H9 (cell line): ENCODE measurements at regions not wholly inside any gene's neighbourhood (a gene's known extent, or its start where the extent isn't known, plus 50 kb on each side); places are given as distances from the start of the nearest gene placed in this dataset.

Experiments
- DNase-seq: peaks from one replicate; pipeline ENCODE4 v3.0.0-alpha.2; 2017
- H2AFZ ChIP-seq: one replicate; pipeline ENCODE4 v1.6.1; 2013; ENCODE audit warnings: mild to moderate bottlenecking, low read length, control low read depth, moderate library complexity
- H2AK5ac ChIP-seq: 2 replicates; pipeline ENCODE4 v1.6.1; 2013; ENCODE audit warnings: low read length, control low read depth, mixed read lengths; ENCODE audit not compliant: insufficient read length
- H2BK120ac ChIP-seq: one replicate; pipeline ENCODE4 v1.6.1; 2013; ENCODE audit warnings: low read depth, mild to moderate bottlenecking, low read length, control low read depth, inconsistent platforms; ENCODE audit not compliant: poor library complexity, severe bottlenecking
- H2BK12ac ChIP-seq: 2 replicates; pipeline ENCODE4 v1.6.1; 2013; ENCODE audit warnings: low read length, control low read depth, mixed read lengths, low read depth; ENCODE audit not compliant: insufficient read length
- H2BK15ac ChIP-seq: 2 replicates; pipeline ENCODE4 v1.6.1; 2013; ENCODE audit warnings: low read depth, low read length, control low read depth
- H2BK20ac ChIP-seq: one replicate; pipeline ENCODE4 v1.6.1; 2013; ENCODE audit warnings: low read depth, mild to moderate bottlenecking, low read length, control low read depth, inconsistent platforms; ENCODE audit not compliant: poor library complexity, severe bottlenecking
- H2BK5ac ChIP-seq: 2 replicates; pipeline ENCODE4 v1.6.1; 2013; ENCODE audit warnings: low read length, control low read depth, mixed read lengths; ENCODE audit not compliant: insufficient read length
- H3K14ac ChIP-seq: 2 replicates; pipeline ENCODE4 v1.6.1; 2013; ENCODE audit warnings: low read length, control low read depth; ENCODE audit not compliant: insufficient read depth
- H3K18ac ChIP-seq: 2 replicates; pipeline ENCODE4 v1.6.1; 2013; ENCODE audit warnings: low read depth, mild to moderate bottlenecking, mixed read lengths, low read length, control low read depth; ENCODE audit not compliant: insufficient read length
- H3K23ac ChIP-seq: 2 replicates; pipeline ENCODE4 v1.6.1; 2013; ENCODE audit warnings: low read length, control low read depth, mixed read lengths, low read depth; ENCODE audit not compliant: insufficient read length
- H3K23me2 ChIP-seq: 2 replicates; pipeline ENCODE4 v1.6.1; 2013; ENCODE audit warnings: low read depth, mild to moderate bottlenecking, mixed read lengths, low read length, control low read depth; ENCODE audit not compliant: insufficient read length, poor library complexity, severe bottlenecking
- H3K27ac ChIP-seq: 2 replicates; pipeline ENCODE4 v1.5.1; 2013; ENCODE audit warnings: low read length, control low read depth, mixed read lengths, low read depth; ENCODE audit not compliant: insufficient read length
- H3K27me3 ChIP-seq: 2 replicates; pipeline ENCODE4 v1.6.1; 2013; ENCODE audit warnings: low read length, control low read depth, inconsistent platforms; ENCODE audit not compliant: insufficient read depth
- H3K4ac ChIP-seq: 2 replicates; pipeline ENCODE4 v1.6.1; 2013; ENCODE audit warnings: low read depth, mild to moderate bottlenecking, control low read depth, inconsistent platforms, low read length, moderate library complexity
- H3K4me1 ChIP-seq: 2 replicates; pipeline ENCODE4 v1.6.1; 2013; ENCODE audit warnings: low read length, control low read depth, inconsistent platforms; ENCODE audit not compliant: insufficient read depth
- H3K4me2 ChIP-seq: 2 replicates; pipeline ENCODE4 v1.6.1; 2013; ENCODE audit warnings: low read length, control low read depth, mixed read lengths; ENCODE audit not compliant: insufficient read length, insufficient read depth
- H3K56ac ChIP-seq: 2 replicates; pipeline ENCODE4 v1.6.1; 2013; ENCODE audit warnings: low read depth, mild to moderate bottlenecking, mixed read lengths, low read length, control low read depth; ENCODE audit not compliant: insufficient read length
- H3K79me1 ChIP-seq: 2 replicates; pipeline ENCODE4 v1.6.1; 2013; ENCODE audit warnings: low read depth, mild to moderate bottlenecking, moderate library complexity, low read length, control low read depth, inconsistent platforms; ENCODE audit not compliant: insufficient read depth, poor library complexity, severe bottlenecking
- H3K79me2 ChIP-seq: 2 replicates; pipeline ENCODE4 v1.6.1; 2013; ENCODE audit warnings: low read length, control low read depth, inconsistent platforms; ENCODE audit not compliant: insufficient read depth
- H3K9ac ChIP-seq: 2 replicates; pipeline ENCODE4 v1.6.1; 2013; ENCODE audit warnings: low read length, control low read depth, mixed read lengths; ENCODE audit not compliant: insufficient read length; ENCODE audit errors: extremely low read depth
- H3K9me3 ChIP-seq: one replicate; pipeline ENCODE4 v1.6.1; 2013; ENCODE audit warnings: low read depth, low read length, inconsistent platforms; ENCODE audit not compliant: control insufficient read depth
- H3T11ph ChIP-seq: one replicate; pipeline ENCODE4 v1.6.1; 2013; ENCODE audit warnings: mild to moderate bottlenecking, low read length, control low read depth, inconsistent platforms
- H4K20me1 ChIP-seq: one replicate; pipeline ENCODE4 v1.6.1; 2013; ENCODE audit not compliant: control insufficient read depth, insufficient read length, insufficient read depth
- H4K5ac ChIP-seq: 2 replicates; pipeline ENCODE4 v1.6.1; 2013; ENCODE audit warnings: low read depth, mild to moderate bottlenecking, mixed read lengths, low read length, control low read depth; ENCODE audit not compliant: insufficient read length
- H4K8ac ChIP-seq: replicated peaks from 2 replicates; pipeline ENCODE4 v1.6.1; 2013; ENCODE audit warnings: low read length, control low read depth, mixed read lengths, low read depth; ENCODE audit not compliant: insufficient read length
- H4K91ac ChIP-seq: 2 replicates; pipeline ENCODE4 v1.6.1; 2013; ENCODE audit warnings: low read depth, mild to moderate bottlenecking, moderate library complexity, mixed read lengths, low read length, control low read depth; ENCODE audit not compliant: insufficient read length
- H3K27ac Mint-ChIP-seq, 3 experiments: 2 replicates in 2 of 3; 3 replicates in 1 of 3; pipeline ENCODE4 v1.8.0; 2020 to 2021; ENCODE audit warnings: mixed read lengths in 3 of 3, mild to moderate bottlenecking in 1 of 3, moderate library complexity in 1 of 3
- H3K27me3 Mint-ChIP-seq: 2 replicates; pipeline ENCODE4 v1.8.0; 2021; ENCODE audit warnings: low read depth, mild to moderate bottlenecking, moderate library complexity, mixed read lengths
- H3K36me3 Mint-ChIP-seq, 3 experiments: 2 replicates in 2 of 3; 3 replicates in 1 of 3; pipeline ENCODE4 v1.8.0; 2020 to 2021; ENCODE audit warnings: low read depth in 3 of 3, mixed read lengths in 3 of 3; ENCODE audit not compliant: insufficient read depth in 1 of 3
- H3K4me1 Mint-ChIP-seq, 2 experiments: 2 replicates each; pipeline ENCODE4 v1.8.0; 2020; ENCODE audit warnings: mixed read lengths in 2 of 2
- H3K4me3 Mint-ChIP-seq, 2 experiments: 2 replicates in 1 of 2; 3 replicates in 1 of 2; pipeline ENCODE4 v1.8.0; 2020 to 2021; ENCODE audit warnings: mild to moderate bottlenecking in 2 of 2, mixed read lengths in 2 of 2, moderate library complexity in 1 of 2
- H3K9me3 Mint-ChIP-seq, 2 experiments: 2 replicates in 1 of 2; 3 replicates in 1 of 2; pipeline ENCODE4 v1.8.0; 2020; ENCODE audit warnings: mild to moderate bottlenecking in 2 of 2, mixed read lengths in 2 of 2, moderate library complexity in 1 of 2
- WGBS: extraction: QIAGEN DNeasy Blood & Tissue Kit; methylation state at CpG from one replicate; pipeline ENCODE4 v1.1.7; 2013; ENCODE audit warnings: missing lambda C conversion rate, low lambda C conversion rate, mixed read lengths; ENCODE audit not compliant: insufficient read length; ENCODE audit errors: extremely low coverage; 5-methylcytosine and 5-hydroxymethylcytosine counted together
- TF ChIP-seq, protein P1 (sequence below): fragments of 200-600 bp; sonication (generic); conservative IDR thresholded peaks from 3 replicates; pipeline ENCODE4 v1.8.0; 2021; ENCODE audit warnings: antibody characterized with exemption, mild to moderate bottlenecking

DNA sequence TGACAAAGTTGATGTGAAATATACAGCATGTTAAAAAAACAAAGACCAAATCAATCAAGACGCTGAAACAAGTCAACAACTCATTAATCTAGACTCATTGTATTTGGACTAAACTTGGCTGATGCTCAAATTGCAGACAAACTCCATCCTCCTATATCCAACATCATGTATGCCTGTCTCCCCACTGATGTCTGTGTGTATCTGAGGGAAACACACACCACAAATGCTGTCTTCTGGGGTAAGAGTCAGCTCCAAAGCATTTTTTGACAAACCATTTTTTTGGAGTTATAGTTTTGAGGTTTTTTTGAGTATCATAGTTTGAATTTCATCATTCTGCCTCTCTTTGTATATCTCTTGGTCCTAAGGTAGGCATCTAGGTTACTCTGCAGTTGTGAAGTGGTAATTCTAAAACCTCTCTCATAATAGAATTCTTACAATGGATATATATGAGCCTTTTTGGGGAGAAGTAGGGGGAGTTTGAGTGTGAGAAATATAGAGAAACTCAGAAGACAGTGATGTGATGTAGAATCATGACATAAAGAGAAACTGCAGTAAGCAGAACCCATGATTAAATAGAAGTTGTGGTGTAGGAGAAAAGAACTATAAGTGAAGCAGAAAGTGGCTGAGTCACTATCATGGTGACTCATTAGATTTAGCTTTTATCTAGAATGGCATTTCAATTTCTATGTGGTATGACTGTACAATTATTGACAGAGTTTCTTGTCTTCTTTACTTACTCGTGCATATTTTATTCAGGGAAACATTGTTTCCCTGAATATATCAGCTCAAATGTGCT lies 1531.1 kb upstream of the LRRTM3 start:
- no peak overlapping the region for H3K23ac ChIP-seq
- H3K27ac ChIP-seq: no peak overlapping the region
- H3K14ac ChIP-seq: no peak overlapping the region
- H2BK12ac ChIP-seq: no peak overlapping the region
- H3K4me2 ChIP-seq: no peak overlapping the region
- DNase-seq: no peak
- no peak overlapping the region for H2AK5ac ChIP-seq
- no peaks in the 10 kb centered on the region for H3K79me2 ChIP-seq
- H2BK20ac ChIP-seq: no peak overlapping the region
- H3K36me3 Mint-ChIP-seq: no peaks in the 10 kb centered on the region
- no peak overlapping the region for H2BK15ac ChIP-seq
- no peak overlapping the region for H2BK120ac ChIP-seq
- H3K9me3 Mint-ChIP-seq: no peaks in the 10 kb centered on the region
- H4K20me1 ChIP-seq: no peaks in the 10 kb centered on the region
- no peak overlapping the region for H3K56ac ChIP-seq
- no peaks in the 10 kb centered on the region for H3K23me2 ChIP-seq
- H2AFZ ChIP-seq: no peak overlapping the region
- no peak overlapping the region for H3K4me3 Mint-ChIP-seq
- no peaks in the 10 kb centered on the region; the same call in 1 of the 2 replicates for H3K27me3 Mint-ChIP-seq
- H3K4me1 Mint-ChIP-seq: no peaks in the 10 kb centered on the region
- H3K79me1 ChIP-seq: no peaks in the 10 kb centered on the region
- no peak overlapping the region for H3K9ac ChIP-seq
- no peaks in the 10 kb centered on the region for H3K9me3 ChIP-seq
- H3K4me1 ChIP-seq: no peaks in the 10 kb centered on the region
- WGBS: no CpG with 5 or more reads among the region's 2 CpGs
- H4K5ac ChIP-seq: no peak overlapping the region
- H3K18ac ChIP-seq: no peak overlapping the region
- H3K27me3 ChIP-seq: no peaks in the 10 kb centered on the region
- no peak overlapping the region for H2BK5ac ChIP-seq
- TF ChIP-seq, protein P1, sequence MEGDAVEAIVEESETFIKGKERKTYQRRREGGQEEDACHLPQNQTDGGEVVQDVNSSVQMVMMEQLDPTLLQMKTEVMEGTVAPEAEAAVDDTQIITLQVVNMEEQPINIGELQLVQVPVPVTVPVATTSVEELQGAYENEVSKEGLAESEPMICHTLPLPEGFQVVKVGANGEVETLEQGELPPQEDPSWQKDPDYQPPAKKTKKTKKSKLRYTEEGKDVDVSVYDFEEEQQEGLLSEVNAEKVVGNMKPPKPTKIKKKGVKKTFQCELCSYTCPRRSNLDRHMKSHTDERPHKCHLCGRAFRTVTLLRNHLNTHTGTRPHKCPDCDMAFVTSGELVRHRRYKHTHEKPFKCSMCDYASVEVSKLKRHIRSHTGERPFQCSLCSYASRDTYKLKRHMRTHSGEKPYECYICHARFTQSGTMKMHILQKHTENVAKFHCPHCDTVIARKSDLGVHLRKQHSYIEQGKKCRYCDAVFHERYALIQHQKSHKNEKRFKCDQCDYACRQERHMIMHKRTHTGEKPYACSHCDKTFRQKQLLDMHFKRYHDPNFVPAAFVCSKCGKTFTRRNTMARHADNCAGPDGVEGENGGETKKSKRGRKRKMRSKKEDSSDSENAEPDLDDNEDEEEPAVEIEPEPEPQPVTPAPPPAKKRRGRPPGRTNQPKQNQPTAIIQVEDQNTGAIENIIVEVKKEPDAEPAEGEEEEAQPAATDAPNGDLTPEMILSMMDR: no peak
- no peak overlapping the region for H3T11ph ChIP-seq
- H4K8ac ChIP-seq: no peak overlapping the region
- no peak overlapping the region for H4K91ac ChIP-seq
- H3K4ac ChIP-seq: no peak overlapping the region
- H3K27ac Mint-ChIP-seq: no peak overlapping the region
